ENCODE measurements at regions not wholly inside any gene's neighbourhood (a gene's known extent, or its start where the extent isn't known, plus 50 kb on each side); places are given as distances from the start of the nearest gene placed in this dataset.

DNA sequence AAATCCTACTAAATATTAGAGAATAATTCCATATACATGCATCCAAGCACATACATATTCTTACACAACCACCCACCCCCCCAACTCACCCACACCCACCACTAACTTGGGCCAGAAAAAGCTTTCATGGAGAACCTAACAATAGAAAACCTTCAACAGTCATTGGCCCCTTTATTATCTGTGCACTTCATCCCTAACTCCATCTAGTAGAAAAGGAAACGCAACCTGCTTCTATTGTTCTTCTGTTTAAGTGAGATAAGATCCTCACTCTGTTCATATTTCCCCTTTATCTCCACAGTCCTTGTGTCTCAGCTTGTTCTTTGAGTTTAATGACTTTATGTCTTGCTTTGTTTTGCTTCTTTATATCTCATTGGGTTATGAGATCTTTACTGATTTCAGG lies 1740.2 kb upstream of the CELF4 start:
- no peak for TF ChIP-seq POLR2A (IDR thresholded peaks at IDR 0.05)
- TF ChIP-seq, protein P1, sequence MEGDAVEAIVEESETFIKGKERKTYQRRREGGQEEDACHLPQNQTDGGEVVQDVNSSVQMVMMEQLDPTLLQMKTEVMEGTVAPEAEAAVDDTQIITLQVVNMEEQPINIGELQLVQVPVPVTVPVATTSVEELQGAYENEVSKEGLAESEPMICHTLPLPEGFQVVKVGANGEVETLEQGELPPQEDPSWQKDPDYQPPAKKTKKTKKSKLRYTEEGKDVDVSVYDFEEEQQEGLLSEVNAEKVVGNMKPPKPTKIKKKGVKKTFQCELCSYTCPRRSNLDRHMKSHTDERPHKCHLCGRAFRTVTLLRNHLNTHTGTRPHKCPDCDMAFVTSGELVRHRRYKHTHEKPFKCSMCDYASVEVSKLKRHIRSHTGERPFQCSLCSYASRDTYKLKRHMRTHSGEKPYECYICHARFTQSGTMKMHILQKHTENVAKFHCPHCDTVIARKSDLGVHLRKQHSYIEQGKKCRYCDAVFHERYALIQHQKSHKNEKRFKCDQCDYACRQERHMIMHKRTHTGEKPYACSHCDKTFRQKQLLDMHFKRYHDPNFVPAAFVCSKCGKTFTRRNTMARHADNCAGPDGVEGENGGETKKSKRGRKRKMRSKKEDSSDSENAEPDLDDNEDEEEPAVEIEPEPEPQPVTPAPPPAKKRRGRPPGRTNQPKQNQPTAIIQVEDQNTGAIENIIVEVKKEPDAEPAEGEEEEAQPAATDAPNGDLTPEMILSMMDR (IDR thresholded peaks at IDR 0.05) = no peak
- H3K9me3 ChIP-seq = peaks cover 0 to 4% (median 0%) of the 10 kb centered on the region in 12 donors
- H3K36me3 ChIP-seq = no peaks in the 10 kb centered on the region
- WGBS, 4 donors = 57 to 83% (median 78%) methylated on average over 1 of the region's 1 CpG
- no peak for ATAC-seq
- no peak for DNase-seq
- H3K27ac ChIP-seq = no peak overlapping the region
- H3K4me3 ChIP-seq = no peak overlapping the region
- no peaks in the 10 kb centered on the region for H3K27me3 ChIP-seq
- intact Hi-C loops (cut with DNase I) = no loop called here
- no peaks in the 10 kb centered on the region for H3K4me1 ChIP-seq

DNA sequence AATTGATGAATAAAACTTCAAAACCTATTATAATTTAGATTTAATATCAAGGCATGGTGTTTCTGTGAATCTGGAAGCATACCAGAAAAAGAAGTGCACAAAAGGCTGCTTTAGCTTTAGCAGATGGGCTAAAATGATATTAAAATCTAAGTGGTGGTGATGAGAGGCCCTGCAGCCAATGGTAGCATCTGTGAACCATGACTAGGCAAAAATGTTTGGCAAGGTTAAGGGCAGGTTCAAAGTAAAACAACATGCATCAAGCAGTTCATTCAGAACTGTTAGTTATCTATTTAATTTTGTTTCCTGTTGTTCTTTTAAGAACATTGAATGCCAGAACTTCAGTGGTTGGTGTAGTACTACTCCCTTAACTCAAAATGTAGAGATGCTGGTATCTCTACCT lies 1736.9 kb upstream of the CELF4 start:
- TF ChIP-seq POLR2A (IDR thresholded peaks at IDR 0.05) = no peak
- TF ChIP-seq, protein P1 (IDR thresholded peaks at IDR 0.05) = no peak
- ATAC-seq (no peak), DNase-seq (no peak)
- no peaks in the 10 kb centered on the region for H3K4me1 ChIP-seq
- no peak overlapping the region for H3K4me3 ChIP-seq
- no peak overlapping the region for H3K27ac ChIP-seq
- H3K9me3 ChIP-seq = peaks cover 0 to 3% (median 0%) of the 10 kb centered on the region in 12 donors
- no peaks in the 10 kb centered on the region for H3K36me3 ChIP-seq
- intact Hi-C loops (cut with DNase I) = no loop called here
- H3K27me3 ChIP-seq = no peaks in the 10 kb centered on the region

DNA sequence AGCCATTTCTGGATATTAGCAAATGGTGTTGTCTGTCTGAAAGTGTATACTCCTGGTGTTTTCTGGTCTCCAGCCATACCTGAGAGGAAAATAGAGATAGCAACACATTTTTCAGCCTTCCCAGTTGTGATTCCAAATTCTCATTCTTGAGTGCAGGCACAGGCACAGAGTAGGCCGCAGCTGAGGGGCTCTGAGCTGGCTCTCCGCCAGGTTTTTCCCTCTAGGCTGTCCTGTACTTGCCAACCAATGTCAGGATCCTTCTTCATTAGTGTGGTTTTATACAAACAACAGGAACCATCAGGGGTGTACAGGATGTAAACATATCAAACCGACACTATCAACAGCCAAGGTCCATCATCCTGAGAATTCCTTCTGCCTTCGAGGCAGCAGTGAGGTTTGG lies 1733.6 kb upstream of the CELF4 start:
- TF ChIP-seq POLR2A (IDR thresholded peaks at IDR 0.05) = no peak
- TF ChIP-seq, protein P1 (IDR thresholded peaks at IDR 0.05) = no peak
- H3K9me3 ChIP-seq = peaks cover 0 to 3% (median 0%) of the 10 kb centered on the region in 12 donors
- ATAC-seq = no peak
- WGBS, 4 donors = 39 to 60% (median 57%) methylated on average over 4 of the region's 4 CpGs
- no peaks in the 10 kb centered on the region for H3K4me1 ChIP-seq
- no peak overlapping the region for H3K4me3 ChIP-seq
- DNase-seq = no peak
- no peak overlapping the region for H3K27ac ChIP-seq
- H3K27me3 ChIP-seq = no peaks in the 10 kb centered on the region
- intact Hi-C loops (cut with DNase I) = no loop called here
- H3K36me3 ChIP-seq = no peaks in the 10 kb centered on the region

DNA sequence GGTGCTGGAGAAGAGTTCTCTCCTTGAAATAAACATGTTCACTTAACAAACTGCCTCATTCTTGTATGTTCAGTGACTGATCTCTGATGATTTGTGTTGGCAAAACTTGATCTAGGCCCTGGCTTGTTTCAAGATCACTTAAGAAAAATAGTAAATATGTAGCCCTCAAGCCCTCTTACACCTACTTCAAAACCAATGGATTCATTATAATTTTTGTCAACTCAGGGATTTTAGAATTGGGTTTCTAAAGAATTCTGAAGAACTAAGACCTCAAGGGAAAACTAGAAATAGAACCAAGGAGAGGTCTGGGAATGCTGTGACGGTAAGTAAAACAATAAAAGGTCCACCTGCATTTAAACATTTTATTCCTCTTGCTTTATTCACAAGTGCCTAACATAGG lies 1731.6 kb upstream of the CELF4 start:
- Histone ChIP-seq H3K36me3 (no peaks in the 10 kb centered on the region), H3K4me1 (no peaks in the 10 kb centered on the region), H3K9me3 (peaks cover 0 to 3% (median 0%) of the 10 kb centered on the region in 12 donors), H3K27ac (no peak overlapping the region), H3K4me3 (no peak overlapping the region), H3K27me3 (no peaks in the 10 kb centered on the region)
- TF ChIP-seq POLR2A (IDR thresholded peaks at IDR 0.05) = no peak
- TF ChIP-seq, protein P1 (IDR thresholded peaks at IDR 0.05) = no peak
- DNase-seq = no peak
- intact Hi-C loops (cut with DNase I) = no loop called here
- ATAC-seq = no peak
- WGBS, 4 donors = 68 to 85% (median 80%) methylated on average over 1 of the region's 1 CpG
